DMS 273 treated with DMSO at 0.1 percent for 48 hours (cell line): ENCODE measurements at regions not wholly inside any gene's neighbourhood (a gene's known extent, or its start where the extent isn't known, plus 50 kb on each side); places are given as distances from the start of the nearest gene placed in this dataset.

Experiments used
- DNase-seq: peaks from one replicate; lab custom pipeline; 2025; lab: John Stamatoyannopoulos, UW

DNA sequence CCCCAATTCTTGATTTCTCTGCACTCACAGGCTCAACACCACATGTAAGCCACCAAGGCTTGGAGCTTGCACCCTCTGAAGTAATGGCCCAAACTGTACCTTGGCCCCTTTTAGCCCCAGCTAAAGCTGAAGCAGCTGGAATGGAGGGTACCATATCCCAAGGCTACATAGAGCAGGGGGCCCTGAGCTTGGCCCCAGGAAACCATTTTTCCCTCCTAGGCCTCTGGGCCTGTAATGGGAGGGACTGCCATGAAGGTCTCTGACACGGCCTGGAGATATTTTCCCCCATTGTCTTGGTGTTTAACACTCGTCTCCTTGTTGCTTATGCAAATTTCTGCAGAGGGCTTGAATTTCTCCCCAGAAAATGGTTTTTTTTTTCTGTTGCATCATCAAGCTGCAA lies 69.7 kb downstream of the SKA1 start:
- no peak for DNase-seq

DNA sequence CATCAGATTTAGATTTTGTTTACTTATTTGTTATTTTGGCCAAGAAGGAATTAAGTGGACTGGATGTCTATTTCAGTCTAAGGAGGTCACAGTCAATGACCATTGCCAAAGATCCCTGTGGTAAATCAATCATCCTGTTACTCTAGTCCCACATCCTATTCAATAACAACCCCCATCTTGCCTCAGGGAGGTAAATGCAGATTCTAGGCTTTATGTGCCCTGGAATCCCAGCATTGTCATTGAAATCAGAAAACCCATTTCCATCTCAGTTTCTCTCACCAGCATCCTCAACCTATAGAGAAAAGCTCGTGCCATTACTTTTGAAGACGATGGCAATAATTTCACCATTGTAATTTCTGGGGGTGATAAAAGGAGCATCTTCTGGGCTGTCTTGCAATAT lies 71.8 kb downstream of the SKA1 start:
- no peak for DNase-seq

DNA sequence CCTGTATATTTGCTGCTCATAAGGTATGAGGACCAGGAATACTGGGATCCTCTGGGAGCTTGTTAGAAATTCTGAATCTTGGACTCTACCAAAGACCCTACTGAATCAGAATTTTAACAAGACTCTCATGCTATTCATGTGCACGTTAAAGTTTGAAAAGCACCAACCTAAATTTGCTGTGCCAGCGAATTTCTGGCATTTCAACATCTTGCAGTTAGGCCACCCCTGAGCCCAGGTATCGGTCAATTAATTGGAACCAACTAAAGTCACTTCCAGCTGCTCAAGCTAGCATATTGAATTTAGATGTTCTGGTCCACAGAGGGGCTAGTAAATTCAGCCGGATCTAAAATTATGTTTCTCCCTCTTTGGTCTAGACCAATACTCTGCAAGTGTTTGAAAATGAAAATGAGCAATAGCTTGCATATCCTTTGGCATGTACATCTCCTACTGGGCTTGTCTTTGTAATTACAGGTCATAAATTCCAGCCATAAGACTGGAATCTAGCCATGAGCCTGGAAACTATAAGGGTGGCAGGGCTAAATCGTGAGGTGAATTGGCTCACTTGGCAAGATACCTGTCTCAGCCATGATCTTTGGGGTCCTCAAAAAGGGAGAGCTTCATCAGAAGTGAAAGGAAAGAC lies 72.4 kb downstream of the SKA1 start:
- no peak for DNase-seq

DNA sequence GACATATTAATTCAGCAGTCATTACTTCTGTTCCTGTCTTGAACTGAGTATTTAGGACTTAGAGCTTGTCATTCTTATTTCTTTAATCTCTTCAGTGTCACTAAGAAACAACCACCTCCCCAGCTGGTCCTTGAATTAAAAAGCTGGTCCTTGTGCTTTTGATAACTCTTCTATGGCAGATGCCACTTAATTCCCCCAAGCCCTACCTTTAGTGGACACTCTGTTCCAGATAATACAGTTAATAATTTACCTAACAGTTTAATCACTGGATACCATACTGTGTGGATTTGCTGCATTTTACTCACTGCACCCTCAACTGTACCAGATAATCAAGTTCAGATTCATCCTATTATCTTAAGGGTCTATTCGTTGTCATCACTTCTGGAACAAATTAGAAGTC lies 73.1 kb downstream of the SKA1 start:
- no peak for DNase-seq

DNA sequence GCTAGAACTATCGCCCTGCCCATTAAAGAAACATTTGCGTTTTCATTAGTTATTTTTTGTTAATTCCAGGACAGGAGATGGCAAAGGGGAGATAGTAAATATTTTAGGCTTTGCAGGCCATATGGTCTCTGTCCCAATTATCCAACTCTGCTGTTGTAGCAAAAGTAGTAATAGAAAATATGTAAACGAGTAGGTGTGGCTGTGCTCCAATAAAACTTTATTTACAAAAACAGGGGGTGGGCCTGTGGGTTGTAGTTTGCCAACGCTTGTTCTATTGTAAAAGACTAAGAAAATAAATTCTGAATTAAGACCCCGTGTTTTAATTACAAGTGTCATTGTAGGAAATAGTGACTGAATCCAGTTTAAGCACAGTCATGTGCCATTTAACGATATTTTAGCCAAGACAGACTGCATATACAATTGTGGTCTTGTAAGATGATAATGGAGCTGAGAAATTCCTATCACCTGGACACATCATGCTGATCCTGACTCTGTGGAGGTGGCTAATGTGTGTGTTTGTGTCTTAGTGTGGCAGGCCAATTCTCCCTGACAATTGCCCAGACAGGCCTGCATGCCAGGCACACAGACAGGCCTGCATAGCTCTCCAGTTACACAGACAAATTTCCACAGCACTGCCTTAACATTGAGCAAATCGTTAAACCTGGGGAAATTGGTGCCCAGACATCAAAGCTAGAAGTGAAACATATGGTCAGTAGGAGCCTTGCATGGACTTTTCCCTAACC lies 76.4 kb downstream of the SKA1 start:
- no peak for DNase-seq

DNA sequence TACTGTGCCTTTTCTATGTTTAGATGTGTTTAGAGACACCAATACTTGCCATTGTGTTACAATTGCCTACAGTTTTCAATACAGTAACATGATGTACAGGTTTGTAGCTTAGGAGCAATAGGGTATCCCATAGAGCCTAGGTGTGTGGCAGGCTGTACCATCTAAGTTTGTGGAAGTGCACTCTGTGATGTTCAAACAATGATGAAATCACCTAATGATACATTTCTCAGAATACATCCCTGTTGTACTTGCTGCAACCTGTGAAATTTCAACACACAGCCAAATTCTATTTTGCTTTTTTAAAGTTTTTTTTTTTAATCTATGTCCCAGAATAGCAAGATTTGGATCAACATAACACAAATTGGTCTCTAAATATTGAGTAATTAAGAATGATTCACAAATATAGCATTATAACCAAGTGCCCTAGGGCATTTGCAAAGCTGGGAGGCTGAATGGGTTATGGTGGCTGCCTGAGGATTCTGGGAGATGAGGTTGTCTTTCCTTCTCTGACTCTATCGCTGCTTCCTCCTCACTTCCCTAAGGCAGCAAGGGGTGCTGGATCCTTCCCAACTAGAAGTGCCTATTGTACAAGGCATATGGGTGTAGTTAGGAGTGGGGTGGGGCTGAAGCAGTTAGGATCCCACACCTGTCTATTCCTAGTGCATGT lies 78.3 kb downstream of the SKA1 start:
- DNase-seq: no peak

DNA sequence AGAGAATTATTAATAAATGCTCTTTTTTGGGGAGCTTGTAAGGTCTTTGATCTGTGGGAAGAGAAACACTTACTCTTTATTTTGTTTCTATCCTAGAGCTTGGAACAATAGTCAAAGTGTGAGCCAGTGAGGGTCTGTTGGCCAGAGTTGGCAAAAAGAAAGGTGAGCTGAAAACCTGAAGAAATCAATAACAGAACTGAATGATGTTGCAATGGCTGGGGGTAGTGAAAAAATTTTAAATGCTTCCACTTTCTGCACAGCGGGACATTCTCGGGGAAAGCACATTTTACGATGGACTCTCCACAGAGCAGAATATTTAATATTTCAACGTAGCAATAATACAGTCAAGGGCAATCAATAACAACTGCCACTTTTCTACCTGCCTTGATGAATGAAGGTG lies 78.9 kb downstream of the SKA1 start:
- no peak for DNase-seq

DNA sequence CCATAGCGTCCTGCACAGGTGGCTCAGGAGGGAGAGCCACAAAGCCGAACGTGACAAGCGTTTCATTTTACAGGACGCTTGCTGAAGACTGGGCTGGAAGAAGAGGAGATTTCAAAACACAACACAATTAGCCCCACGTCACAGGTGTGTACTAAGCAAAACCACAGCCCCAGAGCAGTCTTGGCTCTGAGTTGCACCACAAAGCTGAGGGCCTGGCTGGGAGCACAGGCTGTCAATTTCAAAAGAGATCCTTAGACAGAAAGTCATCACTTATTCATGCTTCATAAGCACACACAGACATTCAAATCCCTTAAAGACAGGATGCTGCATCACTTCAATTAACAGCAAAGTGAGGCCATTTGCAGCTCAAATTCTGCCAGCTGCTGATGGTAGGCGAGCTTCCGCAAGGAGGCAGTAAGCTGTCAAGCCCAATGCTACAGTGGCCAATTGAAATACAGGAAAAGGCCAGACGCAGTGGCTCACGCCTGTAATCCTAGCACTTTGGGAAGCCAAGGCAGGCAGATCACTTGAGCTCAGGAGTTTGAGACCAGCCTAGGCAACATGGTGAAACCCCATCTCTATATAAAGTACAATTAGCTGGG lies 79.6 kb downstream of the SKA1 start:
- DNase-seq: no peak

DNA sequence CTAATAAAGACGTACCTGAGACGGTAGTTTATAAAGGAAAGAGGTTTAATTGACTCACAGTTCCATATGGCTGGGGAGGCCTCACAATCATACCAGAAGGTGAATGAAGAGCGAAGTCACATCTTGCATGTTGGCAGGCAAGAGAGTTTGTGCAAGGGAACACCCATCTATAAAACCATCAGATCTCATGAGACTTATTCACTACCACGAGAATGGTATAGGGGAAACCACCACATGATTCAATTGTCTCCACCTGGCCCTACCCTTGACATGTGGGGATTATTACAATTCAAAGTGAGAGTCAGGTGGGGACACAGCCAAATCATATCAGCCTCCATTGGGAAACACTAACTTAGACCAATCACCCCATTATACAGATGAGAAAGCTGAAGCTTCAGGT lies 81.4 kb downstream of the SKA1 start:
- no peak for DNase-seq

DNA sequence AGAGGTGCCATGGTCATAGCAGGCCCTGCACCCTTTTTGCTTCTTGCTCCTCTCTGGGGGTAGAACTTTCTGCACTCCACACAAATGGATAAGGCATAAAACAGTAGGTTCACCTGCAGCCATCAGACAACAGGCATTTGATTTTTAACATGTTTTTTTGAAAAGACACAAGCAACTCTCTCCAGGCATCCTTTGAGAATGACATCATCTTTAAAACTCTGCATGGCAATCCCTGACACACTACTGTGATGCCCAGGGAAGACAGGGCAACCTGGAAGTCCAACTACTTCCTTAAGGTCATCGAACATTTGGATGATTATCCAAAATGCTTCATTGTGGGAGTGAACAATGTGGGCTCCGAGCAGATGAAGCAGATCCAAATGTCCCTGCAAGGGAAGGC lies 82.8 kb downstream of the SKA1 start:
- DNase-seq: no peak

DNA sequence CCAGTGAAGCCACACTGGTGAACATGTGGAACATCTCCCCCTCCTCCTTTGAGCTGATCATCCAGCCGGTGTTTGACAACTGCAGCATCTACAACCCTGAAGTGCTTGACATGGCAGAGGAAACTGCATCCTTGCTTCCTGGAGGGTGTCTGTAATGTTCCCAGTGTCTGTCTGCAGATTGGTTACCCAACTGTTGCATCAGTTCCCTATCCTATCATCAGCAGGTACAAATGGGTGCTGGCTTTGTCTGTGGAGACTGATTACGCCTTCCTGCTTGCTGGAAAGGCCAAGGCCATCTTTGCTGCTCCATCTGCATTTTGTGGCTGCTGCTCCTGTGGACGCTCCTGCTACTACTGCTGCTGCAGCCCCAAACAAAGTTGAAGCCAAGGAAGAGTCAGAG lies 83.5 kb downstream of the SKA1 start:
- DNase-seq: no peak

DNA sequence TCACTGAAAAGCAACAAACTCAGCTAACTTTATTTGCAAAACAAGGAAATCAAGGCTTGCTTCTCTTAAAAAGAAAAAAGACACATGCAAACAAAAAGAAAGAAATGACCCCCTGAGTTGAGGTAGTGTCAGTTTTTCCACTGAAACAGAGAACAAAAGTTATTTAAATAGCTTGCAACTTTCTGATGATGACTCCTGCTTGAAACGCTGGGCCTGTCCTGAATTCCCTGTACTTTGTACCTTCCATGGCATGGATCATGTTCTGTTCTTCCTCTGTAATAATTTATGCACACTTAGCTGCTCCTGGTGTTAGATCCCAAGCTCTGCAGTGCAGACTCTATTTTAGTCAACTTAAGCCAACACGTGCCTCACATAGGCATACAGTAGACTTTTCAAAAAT lies 84.0 kb downstream of the SKA1 start:
- no peak for DNase-seq

DNA sequence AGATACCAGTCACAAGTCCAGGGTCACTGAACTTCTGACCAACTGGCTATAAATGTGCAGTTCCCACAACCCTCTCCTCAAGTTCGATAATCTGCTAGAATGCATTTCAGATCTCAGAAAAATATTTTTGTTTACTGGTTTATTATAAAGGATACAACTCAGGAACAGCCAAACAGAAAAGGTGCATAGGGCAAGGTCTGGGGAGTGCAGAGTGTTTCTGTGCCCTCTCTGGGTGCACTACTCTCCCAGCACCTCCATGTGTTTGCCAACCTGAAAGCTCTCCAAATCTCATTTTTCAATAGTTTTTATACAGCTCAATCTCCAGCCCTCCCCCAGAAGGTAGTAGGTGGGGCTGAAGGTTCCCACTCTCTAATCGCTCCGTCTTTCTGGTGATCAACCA lies 85.2 kb downstream of the SKA1 start:
- DNase-seq: no peak

DNA sequence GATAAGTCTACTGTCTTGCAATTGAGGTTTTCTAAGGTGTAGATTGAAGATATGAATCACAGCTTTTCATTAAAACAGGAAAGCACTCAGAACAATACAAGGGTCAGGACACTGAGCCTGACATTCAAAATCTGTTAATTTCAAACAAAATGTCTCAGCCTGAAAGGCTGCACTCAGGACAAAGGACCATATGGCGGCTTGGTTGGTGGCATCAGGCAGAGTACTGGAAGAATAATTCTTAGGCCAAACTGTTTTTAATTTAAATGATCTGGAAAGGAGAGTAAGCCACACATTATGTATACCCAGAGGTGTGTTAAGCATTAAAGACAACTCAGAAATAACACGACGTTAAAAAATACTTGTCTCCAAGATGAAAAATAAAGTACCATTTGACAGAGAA lies 85.9 kb downstream of the SKA1 start:
- DNase-seq: no peak

DNA sequence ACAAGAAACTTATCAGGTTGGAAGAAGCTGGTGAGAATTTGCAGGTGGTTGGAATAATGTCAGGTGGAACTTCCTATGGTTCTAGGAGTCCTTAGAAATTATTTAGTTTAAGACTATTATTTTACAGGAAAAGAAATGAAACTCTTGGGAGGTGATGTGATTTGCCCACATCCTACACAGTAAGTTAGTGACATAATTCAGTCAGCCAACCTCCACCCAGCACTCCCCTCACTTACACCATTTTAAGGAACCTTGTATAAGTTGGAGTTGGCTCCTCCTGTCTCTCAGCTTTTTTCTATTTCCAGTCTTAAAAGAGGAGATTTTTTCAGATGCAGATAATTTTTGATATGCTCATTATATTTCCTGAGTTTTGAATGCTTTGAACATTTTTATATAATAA lies 86.4 kb downstream of the SKA1 start:
- no peak for DNase-seq

DNA sequence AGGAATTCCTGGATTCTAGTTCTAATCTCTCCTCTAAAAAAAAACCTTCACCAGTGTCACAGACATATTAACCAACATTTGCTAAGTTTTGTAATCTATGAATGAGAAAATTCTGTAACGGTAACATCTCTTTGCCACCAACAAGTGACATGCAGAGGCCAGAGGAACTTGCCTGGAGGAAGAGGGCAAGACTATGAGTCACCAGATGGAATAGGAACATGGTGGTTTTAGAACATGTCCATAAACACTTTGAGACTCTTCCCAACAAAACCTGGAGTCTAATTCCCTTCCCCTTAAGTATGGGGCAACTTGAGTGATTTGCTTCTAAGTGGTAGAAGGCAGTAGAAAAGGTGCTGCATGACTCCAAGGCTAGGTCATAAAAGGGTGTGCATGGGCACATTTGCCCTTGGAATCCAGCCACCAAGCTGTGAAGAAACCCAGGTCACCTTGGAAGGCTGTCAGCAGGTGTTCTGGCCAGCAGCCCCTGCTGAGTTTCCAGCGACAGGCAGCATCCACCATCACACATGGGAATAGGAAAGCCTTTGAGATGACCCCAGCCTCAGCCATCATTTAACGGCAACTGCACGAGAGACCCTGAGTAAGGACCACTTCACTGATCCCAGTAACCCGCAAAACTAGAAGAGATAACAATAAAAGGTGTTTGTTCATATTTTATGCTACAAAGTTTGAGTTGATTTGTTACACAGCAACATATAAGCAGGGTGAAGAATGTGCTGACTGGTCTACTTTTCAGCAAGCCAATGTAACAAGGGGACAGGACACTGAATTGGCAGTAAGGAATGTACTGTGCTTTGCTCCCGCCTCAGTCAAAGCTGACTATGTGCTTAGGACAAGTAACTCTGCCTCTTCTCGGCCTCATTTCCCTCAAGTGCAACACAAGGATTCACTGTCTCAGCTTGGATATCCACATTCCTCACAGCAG lies 90.6 kb downstream of the SKA1 start:
- DNase-seq: no peak

DNA sequence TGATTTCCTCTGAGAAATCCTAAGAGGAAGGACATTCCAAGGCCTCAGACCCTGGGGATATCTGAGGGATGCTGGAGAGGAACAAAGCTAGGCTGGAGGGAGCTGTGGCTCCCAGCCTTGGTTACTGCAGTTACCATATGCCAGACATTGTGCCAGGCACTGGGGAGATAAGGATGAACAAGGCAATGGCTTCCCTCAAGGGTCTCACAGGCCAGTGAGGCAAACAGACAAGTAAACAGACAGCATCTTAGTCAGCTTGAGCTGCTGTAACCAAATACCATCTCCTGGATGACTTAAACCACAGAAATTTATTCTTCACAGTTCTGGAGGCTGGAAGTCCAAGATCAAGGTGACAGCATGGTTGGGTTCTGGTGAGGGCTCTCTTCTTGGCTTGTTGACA lies 91.8 kb downstream of the SKA1 start:
- no peak for DNase-seq

DNA sequence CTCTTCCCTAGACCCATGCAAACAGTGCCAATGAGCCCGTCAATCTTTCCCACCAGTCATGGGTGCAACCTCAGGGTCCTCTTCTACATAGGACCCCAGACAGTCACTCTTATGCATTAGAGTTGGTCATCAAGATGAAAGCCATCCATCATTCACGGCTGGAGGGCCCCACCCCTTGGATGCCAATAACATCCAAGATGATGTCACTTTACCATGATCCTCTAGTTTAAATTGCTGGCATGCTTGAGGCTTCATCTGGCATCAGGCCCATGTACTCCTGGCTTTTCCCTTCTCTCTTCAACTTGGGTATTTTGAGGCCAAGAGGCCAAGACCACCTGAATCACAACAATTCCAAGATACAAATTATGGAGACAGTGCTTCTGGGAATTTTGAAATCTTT lies 91.1 kb upstream of the MAPK4 start:
- no peak for DNase-seq

DNA sequence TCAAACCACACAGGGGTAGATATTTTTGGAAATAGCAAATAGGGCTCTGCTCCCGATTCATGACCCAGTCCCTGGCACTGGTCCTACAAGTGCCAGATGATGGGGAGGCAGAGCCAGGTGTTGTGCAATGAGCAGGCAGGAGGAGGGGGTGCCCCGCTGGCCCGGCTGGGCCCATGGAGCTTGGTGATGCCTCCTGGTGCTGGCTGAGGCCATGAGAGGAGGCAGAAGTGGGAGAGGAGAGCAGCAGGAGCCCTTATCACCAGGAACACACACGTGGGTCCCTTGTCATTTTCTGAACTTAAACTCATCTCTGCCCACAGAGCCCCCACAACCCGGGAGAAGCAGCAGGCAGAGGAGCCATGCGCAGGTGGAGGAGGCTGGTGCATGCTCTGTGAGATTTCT lies 90.5 kb upstream of the MAPK4 start:
- no peak for DNase-seq

DNA sequence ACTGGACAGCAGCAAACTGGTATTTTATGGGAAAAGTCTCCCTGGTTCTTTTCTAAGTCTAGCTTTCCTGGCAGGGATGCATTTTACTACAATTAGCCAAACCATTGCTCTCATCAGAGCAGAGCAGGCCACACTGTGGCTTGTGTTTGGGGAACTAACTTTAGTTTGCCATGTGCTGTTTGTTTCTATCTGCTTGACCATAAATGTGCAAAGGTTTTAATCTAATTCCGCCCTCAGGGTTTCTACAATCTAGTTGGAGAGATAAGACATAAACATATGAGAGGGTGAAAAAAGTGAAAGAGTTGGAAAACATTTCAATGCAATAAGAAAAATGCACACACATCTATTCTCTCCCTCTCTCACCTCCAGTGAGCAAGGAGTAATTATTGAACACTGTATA lies 86.9 kb upstream of the MAPK4 start:
- DNase-seq: no peak

DNA sequence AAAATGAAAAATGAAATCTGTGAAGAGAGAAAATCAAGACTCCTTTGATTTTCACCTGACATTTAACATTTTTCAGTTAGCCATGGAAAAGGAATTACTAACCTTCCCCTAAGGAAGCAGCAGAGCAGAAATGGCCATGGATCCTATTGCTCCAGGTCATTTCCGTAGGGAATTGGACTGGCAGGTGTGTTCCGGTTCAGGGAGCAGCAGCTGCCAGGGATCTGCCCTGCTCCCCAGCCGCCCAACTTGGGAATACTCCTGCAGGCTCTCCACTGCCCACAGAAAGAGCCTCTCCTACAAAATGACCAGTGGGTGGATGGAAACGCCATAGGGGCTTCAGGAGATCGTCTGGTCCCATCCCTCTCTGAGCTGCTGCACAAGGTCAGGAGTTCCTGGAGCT lies 86.0 kb upstream of the MAPK4 start:
- no peak for DNase-seq

DNA sequence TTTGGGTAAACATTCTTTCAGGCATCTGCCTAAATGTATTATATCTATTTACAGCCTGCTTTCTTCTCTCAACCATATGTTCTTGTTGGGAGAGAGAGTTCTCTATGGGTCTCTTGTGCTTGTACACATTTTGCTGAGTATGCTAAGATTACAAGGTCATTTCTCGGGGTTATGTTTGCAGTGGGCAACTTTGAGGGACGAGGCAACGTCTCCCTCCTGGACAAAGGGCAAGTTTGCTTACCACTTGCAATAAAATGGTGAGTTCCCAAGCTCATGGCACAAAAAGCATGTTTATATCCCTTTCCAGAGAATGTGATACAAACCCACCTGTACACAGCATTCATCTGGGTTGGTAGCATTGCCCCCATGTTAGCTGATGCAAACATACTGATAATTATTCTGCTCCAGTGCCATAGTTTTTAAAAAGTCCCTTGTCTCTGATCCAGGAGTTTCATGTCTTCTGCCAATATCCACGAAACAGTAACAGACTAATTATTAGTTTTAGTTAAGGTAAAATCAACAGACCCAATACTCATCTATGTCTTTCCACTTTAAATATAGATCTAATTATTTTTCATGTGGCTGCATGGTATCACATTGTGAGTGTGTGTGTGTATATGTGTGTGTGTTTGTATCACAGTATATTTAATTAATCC lies 84.2 kb upstream of the MAPK4 start:
- no peak for DNase-seq
